Liver (tissue), 7 donors: ENCODE measurements at regions not wholly inside any gene's neighbourhood (a gene's known extent, or its start where the extent isn't known, plus 50 kb on each side); places are given as distances from the start of the nearest gene placed in this dataset.

Source experiments
- DNase-seq: peaks from one replicate; pipeline ENCODE4 v3.0.0-alpha.2; 2017; ENCODE audit warnings: low spot score
- H3K27ac ChIP-seq, 2 donors: one replicate each; pipeline ENCODE4 v1.7.0; 2013; ENCODE audit warnings: inconsistent platforms in 2 of 2, low read length in 2 of 2, control low read depth in 1 of 2, low read depth in 1 of 2, mild to moderate bottlenecking in 1 of 2
- H3K27me3 ChIP-seq, 4 donors: one replicate each; pipeline versions ENCODE4 v1.6.1 to v1.7.0; 2013; ENCODE audit warnings: low read length in 3 of 4, inconsistent platforms in 1 of 4, mild to moderate bottlenecking in 1 of 4, moderate library complexity in 1 of 4; ENCODE audit not compliant: control insufficient read depth in 4 of 4, insufficient read depth in 4 of 4
- H3K36me3 ChIP-seq, 4 donors: one replicate each; pipeline versions ENCODE4 v1.6.1 to v1.7.0; 2013; ENCODE audit warnings: low read length in 3 of 4, mild to moderate bottlenecking in 3 of 4, low read depth in 1 of 4, moderate library complexity in 1 of 4; ENCODE audit not compliant: control insufficient read depth in 4 of 4, insufficient read depth in 3 of 4
- H3K4me1 ChIP-seq, 4 donors: one replicate each; pipeline versions ENCODE4 v1.6.1 to v1.7.0; 2013; ENCODE audit warnings: low read length in 3 of 4, mild to moderate bottlenecking in 3 of 4, moderate library complexity in 1 of 4; ENCODE audit not compliant: control insufficient read depth in 4 of 4, insufficient read depth in 4 of 4
- H3K4me3 ChIP-seq, 3 donors: one replicate each; pipeline versions ENCODE4 v1.6.1 to v1.7.0; 2013; ENCODE audit warnings: low read length in 3 of 3, control low read depth in 1 of 3, low read depth in 1 of 3, mild to moderate bottlenecking in 1 of 3
- H3K9ac ChIP-seq, 2 donors: one replicate each; pipeline ENCODE4 v1.7.0; 2013; ENCODE audit warnings: low read length in 2 of 2, mild to moderate bottlenecking in 2 of 2, moderate library complexity in 2 of 2, control low read depth in 1 of 2, low read depth in 1 of 2
- H3K9me3 ChIP-seq, 4 donors: one replicate each; pipeline versions ENCODE4 v1.6.1 to v1.7.0; 2013; ENCODE audit warnings: low read length in 3 of 4; ENCODE audit not compliant: control insufficient read depth in 4 of 4
- ATF3 ChIP-seq: IDR thresholded peaks from 2 replicates; pipeline ENCODE4 v1.6.1; 2016; ENCODE audit warnings: antibody characterized with exemption
- EGR1 ChIP-seq, 2 donors: IDR thresholded peaks; 2 replicates each; pipeline ENCODE4 v1.6.1; 2016 to 2018; ENCODE audit warnings: antibody characterized with exemption in 2 of 2, low read depth in 2 of 2
- FOXA1 ChIP-seq: IDR thresholded peaks from 2 replicates; pipeline ENCODE4 v1.6.1; 2016; ENCODE audit warnings: antibody characterized with exemption
- HNF4A ChIP-seq, 2 donors: conservative IDR thresholded peaks; 2 replicates each; pipeline ENCODE4 v1.6.1; 2016; ENCODE audit warnings: antibody characterized with exemption in 2 of 2, mild to moderate bottlenecking in 2 of 2
- HNF4G ChIP-seq: IDR thresholded peaks from 2 replicates; pipeline ENCODE4 v1.6.1; 2016; ENCODE audit warnings: antibody characterized with exemption
- JUND ChIP-seq, 2 donors: IDR thresholded peaks; 2 replicates each; pipeline ENCODE4 v1.6.1; 2016; ENCODE audit warnings: antibody characterized with exemption in 2 of 2
- RAD21 ChIP-seq, 2 donors: IDR thresholded peaks; 2 replicates each; pipeline ENCODE4 v1.6.1; 2016; ENCODE audit warnings: antibody characterized with exemption in 2 of 2, mild to moderate bottlenecking in 2 of 2
- RXRA ChIP-seq, 2 donors: IDR thresholded peaks; 2 replicates each; pipeline ENCODE4 v1.6.1; 2017 to 2018; ENCODE audit warnings: antibody characterized with exemption in 2 of 2, mild to moderate bottlenecking in 1 of 2
- WGBS: extraction: QIAGEN DNeasy Blood & Tissue Kit; methylation state at CpG from one replicate; pipeline ENCODE4 v1.1.7; 2013; 5-methylcytosine and 5-hydroxymethylcytosine counted together
- TF ChIP-seq, protein P1 (sequence below): IDR thresholded peaks from 2 replicates; pipeline ENCODE4 v1.6.1; 2016; ENCODE audit warnings: antibody characterized with exemption
- TF ChIP-seq, protein P2 (sequence below): IDR thresholded peaks from 2 replicates; pipeline ENCODE4 v1.6.1; 2016; ENCODE audit warnings: antibody characterized with exemption, mild to moderate bottlenecking
- donor health status: healthy.
- donor health status: healthy.
- donor health status: healthy.
- donor health status: healthy.

DNA sequence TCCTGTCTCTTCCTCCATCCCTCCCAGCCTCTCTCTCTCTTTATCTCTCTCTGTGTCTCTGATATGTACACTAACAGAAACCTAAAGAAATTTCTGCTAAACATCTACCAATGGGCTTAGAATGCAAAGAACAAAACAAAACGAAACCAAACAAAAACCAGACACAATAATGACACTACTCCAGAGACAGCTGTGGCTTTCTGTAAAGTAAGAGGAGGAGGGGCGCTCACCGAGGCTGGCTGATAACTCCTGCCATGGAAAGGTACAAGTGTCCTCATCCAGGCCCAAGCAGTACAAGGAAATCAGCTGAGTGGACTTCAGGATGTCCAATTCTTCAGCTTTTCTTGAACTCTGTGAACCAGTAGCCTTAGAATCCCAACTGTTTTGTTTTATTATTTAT lies 70.4 kb upstream of the FZD8 start:
- Histone ChIP-seq H3K27ac (no peak overlapping the region), H3K9me3 (no peaks in the 10 kb centered on the region), H3K4me3 (no peak overlapping the region), H3K4me1 (no peaks in the 10 kb centered on the region), H3K36me3 (no peaks in the 10 kb centered on the region), H3K9ac (no peak overlapping the region), H3K27me3 (peaks cover 0 to 8% (median 0%) of the 10 kb centered on the region in 4 donors)
- TF ChIP-seq RXRA (IDR thresholded peaks at IDR 0.05), result no peak
- no peak for TF ChIP-seq HNF4G
- WGBS, result 67% methylated on average over 3 of the region's 3 CpGs
- DNase-seq, result no peak

GRCh38 chr10:35711615-35712411 lies 69.7 kb upstream of the FZD8 start:
- no peaks in the 10 kb centered on the region for H3K36me3 ChIP-seq
- WGBS, result 71% methylated on average over 15 of the region's 15 CpGs
- no peaks in the 10 kb centered on the region for H3K9me3 ChIP-seq
- H3K4me1 ChIP-seq, result no peaks in the 10 kb centered on the region
- no peak overlapping the region for H3K4me3 ChIP-seq
- no peak for TF ChIP-seq ATF3
- TF ChIP-seq EGR1 (IDR thresholded peaks at IDR 0.05; ENCODE audit: low read depth in 2 of 2), result no peak
- no peak for TF ChIP-seq JUND (IDR thresholded peaks at IDR 0.05)
- no peak for TF ChIP-seq HNF4G
- TF ChIP-seq FOXA1, result no peak
- TF ChIP-seq, protein P1, sequence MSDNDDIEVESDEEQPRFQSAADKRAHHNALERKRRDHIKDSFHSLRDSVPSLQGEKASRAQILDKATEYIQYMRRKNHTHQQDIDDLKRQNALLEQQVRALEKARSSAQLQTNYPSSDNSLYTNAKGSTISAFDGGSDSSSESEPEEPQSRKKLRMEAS, result no peak
- TF ChIP-seq RAD21 (IDR thresholded peaks at IDR 0.05), result no peak
- no peak for TF ChIP-seq HNF4A (conservative IDR thresholded peaks at IDR 0.05)
- TF ChIP-seq, protein P2, sequence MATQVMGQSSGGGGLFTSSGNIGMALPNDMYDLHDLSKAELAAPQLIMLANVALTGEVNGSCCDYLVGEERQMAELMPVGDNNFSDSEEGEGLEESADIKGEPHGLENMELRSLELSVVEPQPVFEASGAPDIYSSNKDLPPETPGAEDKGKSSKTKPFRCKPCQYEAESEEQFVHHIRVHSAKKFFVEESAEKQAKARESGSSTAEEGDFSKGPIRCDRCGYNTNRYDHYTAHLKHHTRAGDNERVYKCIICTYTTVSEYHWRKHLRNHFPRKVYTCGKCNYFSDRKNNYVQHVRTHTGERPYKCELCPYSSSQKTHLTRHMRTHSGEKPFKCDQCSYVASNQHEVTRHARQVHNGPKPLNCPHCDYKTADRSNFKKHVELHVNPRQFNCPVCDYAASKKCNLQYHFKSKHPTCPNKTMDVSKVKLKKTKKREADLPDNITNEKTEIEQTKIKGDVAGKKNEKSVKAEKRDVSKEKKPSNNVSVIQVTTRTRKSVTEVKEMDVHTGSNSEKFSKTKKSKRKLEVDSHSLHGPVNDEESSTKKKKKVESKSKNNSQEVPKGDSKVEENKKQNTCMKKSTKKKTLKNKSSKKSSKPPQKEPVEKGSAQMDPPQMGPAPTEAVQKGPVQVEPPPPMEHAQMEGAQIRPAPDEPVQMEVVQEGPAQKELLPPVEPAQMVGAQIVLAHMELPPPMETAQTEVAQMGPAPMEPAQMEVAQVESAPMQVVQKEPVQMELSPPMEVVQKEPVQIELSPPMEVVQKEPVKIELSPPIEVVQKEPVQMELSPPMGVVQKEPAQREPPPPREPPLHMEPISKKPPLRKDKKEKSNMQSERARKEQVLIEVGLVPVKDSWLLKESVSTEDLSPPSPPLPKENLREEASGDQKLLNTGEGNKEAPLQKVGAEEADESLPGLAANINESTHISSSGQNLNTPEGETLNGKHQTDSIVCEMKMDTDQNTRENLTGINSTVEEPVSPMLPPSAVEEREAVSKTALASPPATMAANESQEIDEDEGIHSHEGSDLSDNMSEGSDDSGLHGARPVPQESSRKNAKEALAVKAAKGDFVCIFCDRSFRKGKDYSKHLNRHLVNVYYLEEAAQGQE, result no peak
- no peak for DNase-seq
- H3K9ac ChIP-seq, result no peak overlapping the region
- H3K27ac ChIP-seq, result no peak overlapping the region
- H3K27me3 ChIP-seq, result peaks cover 0 to 8% (median 0%) of the 10 kb centered on the region in 4 donors

DNA sequence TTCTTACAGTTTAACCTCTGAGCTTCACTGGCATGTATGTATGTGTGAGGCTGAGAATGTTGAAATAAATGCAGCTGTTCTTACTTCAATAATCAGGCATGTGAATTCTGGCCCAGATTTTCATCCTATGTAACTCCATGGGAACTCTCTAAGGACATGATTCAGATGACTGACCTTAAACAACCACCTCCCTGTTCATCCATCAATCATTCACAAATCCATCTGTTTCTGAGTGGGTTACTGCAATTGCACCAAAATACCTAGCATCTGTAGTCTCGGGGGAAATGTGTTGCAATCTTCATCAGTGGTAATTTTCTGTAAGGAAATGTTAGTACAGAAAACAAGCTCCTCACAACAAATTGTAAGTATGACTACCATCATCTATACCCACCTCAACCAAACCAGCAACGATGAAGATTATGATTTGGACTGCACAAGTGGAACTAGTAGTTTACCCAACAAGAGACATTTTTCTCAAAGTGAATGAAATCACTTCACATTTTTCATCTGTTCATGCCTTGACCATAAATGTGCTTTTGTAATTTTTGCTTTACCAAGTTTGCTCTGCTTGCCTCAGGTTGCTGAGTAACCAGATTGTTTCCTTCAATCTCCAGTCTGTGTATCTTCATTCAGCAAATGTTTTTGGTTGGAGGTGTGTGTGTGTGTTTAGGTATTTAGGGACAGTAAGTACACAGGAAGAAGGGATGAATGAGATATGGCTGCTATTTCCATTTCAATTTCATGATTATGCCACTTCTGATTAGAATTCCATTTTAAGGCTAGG lies 65.7 kb upstream of the FZD8 start:
- TF ChIP-seq JUND (IDR thresholded peaks at IDR 0.05), result no peak
- 86% methylated on average over 2 of the region's 2 CpGs for WGBS
- Histone ChIP-seq H3K9ac (no peak overlapping the region), H3K27me3 (peaks cover 0 to 8% (median 0%) of the 10 kb centered on the region in 4 donors), H3K27ac (no peak overlapping the region), H3K4me1 (no peaks in the 10 kb centered on the region), H3K36me3 (no peaks in the 10 kb centered on the region), H3K4me3 (no peak overlapping the region), H3K9me3 (no peaks in the 10 kb centered on the region)
- DNase-seq, result no peak
